ENCODE measurements at regions not wholly inside any gene's neighbourhood (a gene's known extent, or its start where the extent isn't known, plus 50 kb on each side); places are given as distances from the start of the nearest gene placed in this dataset.

DNA sequence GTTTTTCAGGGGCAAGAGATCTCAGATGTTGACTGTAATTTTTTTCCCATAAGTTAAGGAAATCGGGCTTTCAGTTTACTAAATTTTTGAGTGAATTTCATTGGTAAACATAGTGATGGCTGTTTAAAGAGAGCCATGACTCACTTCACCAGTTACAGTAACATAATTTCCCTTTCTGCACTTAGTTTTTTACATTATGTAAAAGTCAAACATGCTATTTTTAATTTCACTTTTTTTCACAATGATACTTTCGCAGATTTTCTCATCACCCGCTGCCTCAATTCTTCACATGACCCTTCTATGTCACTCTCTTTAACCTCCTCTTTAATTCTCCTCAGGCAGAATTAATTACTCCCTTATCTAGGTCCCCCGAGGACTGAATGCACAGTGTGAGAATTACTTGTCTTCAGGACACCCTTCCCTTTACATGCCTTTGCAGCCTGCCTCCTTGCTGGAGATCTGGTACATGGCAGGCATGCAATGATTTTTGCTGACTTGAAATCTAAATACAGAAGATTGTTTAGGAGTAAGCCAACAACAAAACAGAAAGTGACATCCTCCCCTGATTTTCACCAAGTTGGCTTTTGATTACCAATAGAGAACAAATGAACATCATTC is 217.5 kb upstream of the S1PR3 start:
- DNase-seq (ENCODE audit: low spot score in 2 of 2), result no peak
- 76 to 79% methylated on average over 4 of the region's 4 CpGs for WGBS, 2 donors
- intact Hi-C loops (cut with DNase I; ENCODE audit: low total_unique reads), result no loop called here
- no peak overlapping the region for H3K4me3 ChIP-seq (ENCODE audit: low read depth, poor library complexity, severe bottlenecking)
- TF ChIP-seq CTCF (IDR thresholded peaks at IDR 0.05) (no peak), POLR2A (IDR thresholded peaks at IDR 0.05) (no peak)

GRCh38 chr9:88775037-88775471 is 216.2 kb upstream of the S1PR3 start:
- intact Hi-C loops (cut with DNase I; ENCODE audit: low total_unique reads), result no loop called here
- TF ChIP-seq CTCF (IDR thresholded peaks at IDR 0.05) (no peak), POLR2A (IDR thresholded peaks at IDR 0.05) (no peak)

GRCh38 chr9:88775559-88775958 is 215.7 kb upstream of the S1PR3 start:
- WGBS, 2 donors, result 86 to 88% methylated on average over 6 of the region's 6 CpGs
- no peak for TF ChIP-seq POLR2A (IDR thresholded peaks at IDR 0.05)
- TF ChIP-seq CTCF (IDR thresholded peaks at IDR 0.05), result no peak
- intact Hi-C loops (cut with DNase I; ENCODE audit: low total_unique reads), result no loop called here
- DNase-seq (ENCODE audit: low spot score in 2 of 2), result no peak
- H3K4me3 ChIP-seq (ENCODE audit: low read depth, poor library complexity, severe bottlenecking), result no peak overlapping the region

More at GRCh38 chr9:88775037-88775471, 216.2 kb upstream of the S1PR3 start:
- WGBS, 2 donors, result 39 to 57% methylated on average over 1 of the region's 1 CpG
- DNase-seq (ENCODE audit: low spot score in 2 of 2), result peak in 1 of 2 donors; percentile 39
- no peak overlapping the region for H3K4me3 ChIP-seq (ENCODE audit: low read depth, poor library complexity, severe bottlenecking)

GRCh38 chr9:88775966-88776365 is 215.3 kb upstream of the S1PR3 start:
- WGBS, 2 donors, result 88 to 96% methylated on average over 3 of the region's 3 CpGs

GRCh38 chr9:88776717-88777497 is 214.4 kb upstream of the S1PR3 start:
- DNase-seq (ENCODE audit: low spot score in 2 of 2), result peak in 1 of 2 donors; percentile 31
- no peak overlapping the region for H3K4me3 ChIP-seq (ENCODE audit: low read depth, poor library complexity, severe bottlenecking)
- 92 to 93% methylated on average over 7 of the region's 7 CpGs for WGBS, 2 donors
- intact Hi-C loops (cut with DNase I; ENCODE audit: low total_unique reads), result no loop called here
- TF ChIP-seq POLR2A (IDR thresholded peaks at IDR 0.05) (no peak), CTCF (IDR thresholded peaks at IDR 0.05) (no peak)

More at GRCh38 chr9:88775966-88776365, 215.3 kb upstream of the S1PR3 start:
- DNase-seq (ENCODE audit: low spot score in 2 of 2), result peak in 1 of 2 donors; percentile 56
- TF ChIP-seq POLR2A (IDR thresholded peaks at IDR 0.05), result no peak
- TF ChIP-seq CTCF (IDR thresholded peaks at IDR 0.05), result no peak
- H3K4me3 ChIP-seq (ENCODE audit: low read depth, poor library complexity, severe bottlenecking), result no peak overlapping the region
- intact Hi-C loops (cut with DNase I; ENCODE audit: low total_unique reads), result no loop called here

Measured in lower leg skin (tissue), 4 donors.